Brain microvascular endothelial cell (primary cell): ENCODE measurements at regions not wholly inside any gene's neighbourhood (a gene's known extent, or its start where the extent isn't known, plus 50 kb on each side); places are given as distances from the start of the nearest gene placed in this dataset.
"Not testable (repeated sequence)": the region's sequence is repeated elsewhere in the genome, so short reads cannot be mapped to it uniquely, and the experiment has no call there.

Experiments used
- DNase-seq: peaks from one replicate; pipeline ENCODE4 v3.0.0-alpha.2; 2020
- H3K27ac ChIP-seq: fragments of 250-450 bp; sonication (Bioruptor Pico); 2 replicates; pipeline ENCODE4 v1.5.1; 2020; ENCODE audit warnings: mild to moderate bottlenecking, moderate library complexity
- H3K27me3 ChIP-seq: fragments of 250-450 bp; sonication (Bioruptor Pico); replicated peaks from 2 replicates; pipeline ENCODE4 v1.5.1; 2020; ENCODE audit warnings: mild to moderate bottlenecking
- H3K36me3 ChIP-seq: fragments of 250-450 bp; sonication (Bioruptor Pico); replicated peaks from 2 replicates; pipeline ENCODE4 v1.5.1; 2020; ENCODE audit warnings: mild to moderate bottlenecking
- H3K4me3 ChIP-seq: 2 replicates; pipeline ENCODE4 v1.5.1; 2011; ENCODE audit warnings: low read depth, mild to moderate bottlenecking, control low read depth, low read length, moderate library complexity
- in situ Hi-C: cut with HindIII; loops from 2 replicates; pipeline ENCODE4 v1.10.0; 2017; ENCODE audit warnings: low sequenced_read_pairs, low pct_ligation_motif_present
- TF ChIP-seq, protein P1 (sequence below): IDR thresholded peaks from 2 replicates; pipeline ENCODE4 v1.5.1; 2011; ENCODE audit warnings: low read depth, mild to moderate bottlenecking, moderate library complexity, low read length, control low read depth, inconsistent platforms; ENCODE audit errors: missing control alignments

DNA sequence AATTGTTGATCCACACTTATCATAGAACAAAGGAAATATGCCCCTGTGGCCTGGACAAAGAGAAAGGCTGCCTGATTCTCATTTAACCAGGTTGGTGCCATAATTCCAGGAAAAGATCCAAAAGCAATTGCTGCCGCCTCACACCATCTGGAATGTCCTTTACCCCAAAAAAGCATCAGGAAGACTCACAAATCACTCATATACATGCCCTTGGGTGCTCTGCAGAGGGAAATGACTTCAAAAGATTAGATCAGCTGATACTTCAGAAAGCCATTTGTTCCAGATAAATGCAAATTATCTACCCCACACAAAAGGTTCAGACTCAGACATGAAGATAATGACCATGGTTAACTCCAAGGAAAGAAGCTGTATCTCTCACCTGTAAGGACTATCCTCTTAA is 285.8 kb downstream of the C1D start:
- Histone ChIP-seq H3K4me3 (no peak overlapping the region), H3K27ac (no peak overlapping the region), H3K27me3 (no peaks in the 10 kb centered on the region), H3K36me3 (no peaks in the 10 kb centered on the region)
- DNase-seq, result no peak
- TF ChIP-seq, protein P1, sequence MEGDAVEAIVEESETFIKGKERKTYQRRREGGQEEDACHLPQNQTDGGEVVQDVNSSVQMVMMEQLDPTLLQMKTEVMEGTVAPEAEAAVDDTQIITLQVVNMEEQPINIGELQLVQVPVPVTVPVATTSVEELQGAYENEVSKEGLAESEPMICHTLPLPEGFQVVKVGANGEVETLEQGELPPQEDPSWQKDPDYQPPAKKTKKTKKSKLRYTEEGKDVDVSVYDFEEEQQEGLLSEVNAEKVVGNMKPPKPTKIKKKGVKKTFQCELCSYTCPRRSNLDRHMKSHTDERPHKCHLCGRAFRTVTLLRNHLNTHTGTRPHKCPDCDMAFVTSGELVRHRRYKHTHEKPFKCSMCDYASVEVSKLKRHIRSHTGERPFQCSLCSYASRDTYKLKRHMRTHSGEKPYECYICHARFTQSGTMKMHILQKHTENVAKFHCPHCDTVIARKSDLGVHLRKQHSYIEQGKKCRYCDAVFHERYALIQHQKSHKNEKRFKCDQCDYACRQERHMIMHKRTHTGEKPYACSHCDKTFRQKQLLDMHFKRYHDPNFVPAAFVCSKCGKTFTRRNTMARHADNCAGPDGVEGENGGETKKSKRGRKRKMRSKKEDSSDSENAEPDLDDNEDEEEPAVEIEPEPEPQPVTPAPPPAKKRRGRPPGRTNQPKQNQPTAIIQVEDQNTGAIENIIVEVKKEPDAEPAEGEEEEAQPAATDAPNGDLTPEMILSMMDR, result no peak
- in situ Hi-C loops, result no loop called here

DNA sequence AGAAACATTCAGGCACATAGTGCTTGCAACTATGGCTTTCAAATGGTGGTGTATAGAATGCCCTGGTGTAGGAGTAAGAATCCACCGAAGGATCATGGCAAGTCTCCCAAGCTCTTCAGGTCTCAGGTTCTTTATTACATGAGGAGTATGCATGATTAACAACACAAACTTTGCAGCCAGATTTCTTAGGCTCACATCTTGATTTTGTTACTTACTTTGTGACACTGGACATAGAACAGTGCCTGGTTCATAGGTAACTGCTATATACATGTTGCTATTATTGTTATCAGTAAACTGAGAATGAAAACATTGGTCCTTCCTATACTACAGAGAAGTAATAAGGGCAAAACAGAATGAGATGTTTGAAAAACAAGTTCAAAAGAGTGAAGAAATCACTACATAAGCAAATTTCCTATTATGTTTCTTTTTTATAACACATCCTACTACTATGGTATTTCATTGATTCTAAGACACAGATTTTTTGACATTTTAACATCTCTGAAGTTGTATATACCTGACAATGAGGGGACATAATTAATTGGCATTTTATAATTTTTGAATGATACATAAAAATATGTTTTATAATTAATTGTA is 284.9 kb downstream of the C1D start:
- no peak overlapping the region for H3K4me3 ChIP-seq
- H3K27me3 ChIP-seq, result no peaks in the 10 kb centered on the region
- DNase-seq, result no peak
- TF ChIP-seq, protein P1, result no peak
- in situ Hi-C loops, result no loop called here
- no peak overlapping the region for H3K27ac ChIP-seq
- no peaks in the 10 kb centered on the region for H3K36me3 ChIP-seq

DNA sequence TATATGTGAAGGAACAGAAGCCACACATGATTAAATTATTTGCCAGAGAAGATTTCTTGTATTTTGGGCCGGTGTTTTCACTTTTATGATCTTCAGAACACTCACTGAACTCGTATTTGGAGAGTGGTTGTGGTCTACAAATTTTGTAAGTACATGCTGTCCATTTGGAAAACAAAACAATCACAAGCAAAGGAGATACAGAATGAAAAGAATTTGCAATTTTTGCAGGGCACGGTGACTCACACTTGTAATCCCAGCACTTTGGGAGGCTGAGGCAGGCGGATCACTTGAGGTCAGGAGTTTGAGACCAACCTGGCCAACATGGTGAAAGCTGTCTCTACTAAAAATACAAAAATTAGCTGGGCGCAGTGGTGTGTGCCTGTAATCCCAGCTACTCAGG is 282.0 kb downstream of the C1D start:
- H3K36me3 ChIP-seq, in situ Hi-C loops, H3K27me3 ChIP-seq, H3K4me3 ChIP-seq, H3K27ac ChIP-seq: not testable (repeated sequence)
- peak; percentile 12 for DNase-seq

DNA sequence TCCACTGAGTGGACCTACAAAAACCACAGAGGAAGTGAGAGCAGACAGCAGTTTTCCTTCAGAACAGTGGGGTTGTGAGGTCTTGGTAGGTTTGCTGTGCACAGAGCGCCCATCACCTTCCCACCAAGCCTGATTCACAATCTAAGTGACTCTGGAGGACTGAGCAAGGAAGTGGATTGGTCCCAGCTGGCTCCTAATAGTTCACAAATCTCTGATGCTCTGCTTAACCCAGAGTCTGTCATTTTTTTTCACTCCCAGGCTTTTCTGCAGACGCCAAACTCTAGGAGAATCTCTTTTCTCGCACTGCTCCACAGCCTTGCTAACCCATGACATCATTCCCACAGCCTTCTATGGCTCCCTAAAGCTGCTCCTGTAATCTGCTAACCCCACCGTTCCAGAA is 280.4 kb downstream of the C1D start:
- DNase-seq, result peak; percentile 2
- TF ChIP-seq, protein P1, result no peak
- in situ Hi-C loops, result no loop called here
- no peaks in the 10 kb centered on the region for H3K36me3 ChIP-seq
- no peaks in the 10 kb centered on the region for H3K27me3 ChIP-seq
- H3K4me3 ChIP-seq, result no peak overlapping the region
- no peak overlapping the region for H3K27ac ChIP-seq

DNA sequence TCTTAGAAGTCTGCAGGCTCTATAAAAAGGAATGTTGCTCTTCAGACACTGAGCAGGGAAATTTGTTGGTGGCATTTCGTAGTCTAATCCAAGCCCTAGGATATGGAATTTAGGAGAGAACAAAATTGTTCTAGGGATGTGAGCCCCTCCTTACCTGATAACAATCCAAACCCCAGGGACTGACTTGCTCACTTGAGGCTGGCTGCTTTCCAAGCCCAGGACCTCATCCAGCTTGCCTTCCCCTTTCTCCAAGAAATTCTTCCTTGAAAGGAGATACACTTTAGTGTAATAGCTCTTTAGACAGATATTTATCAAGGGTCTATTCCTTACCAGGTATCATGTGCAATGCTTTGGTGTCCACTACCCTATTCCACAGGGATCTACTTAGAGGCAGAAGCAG is 279.8 kb downstream of the C1D start:
- no peak for DNase-seq
- Histone ChIP-seq H3K27ac (no peak overlapping the region), H3K36me3 (no peaks in the 10 kb centered on the region), H3K27me3 (no peaks in the 10 kb centered on the region), H3K4me3 (no peak overlapping the region)
- TF ChIP-seq, protein P1, result no peak
- in situ Hi-C loops, result no loop called here

DNA sequence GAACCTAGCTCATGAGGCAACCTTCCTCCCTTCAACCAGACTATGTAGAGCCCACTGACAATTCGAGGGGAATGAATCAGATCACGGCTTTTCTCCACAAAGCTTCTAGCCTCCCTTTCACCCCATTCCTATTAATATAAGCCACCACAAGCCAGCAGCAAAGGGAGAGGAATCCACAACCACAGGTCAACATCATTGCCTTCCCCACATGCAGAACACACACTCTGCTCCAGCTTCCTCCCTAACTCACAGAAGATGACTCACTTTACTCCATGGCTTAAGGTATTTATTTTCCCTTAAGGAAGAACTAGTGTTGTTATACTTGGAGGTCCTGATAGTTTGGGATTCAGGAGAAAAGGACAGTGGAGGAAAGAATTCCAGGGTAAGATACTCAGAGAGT is 272.2 kb downstream of the C1D start:
- Histone ChIP-seq H3K36me3 (no peaks in the 10 kb centered on the region), H3K27ac (no peak overlapping the region), H3K4me3 (no peak overlapping the region), H3K27me3 (no peaks in the 10 kb centered on the region)
- in situ Hi-C loops, result no loop called here
- DNase-seq, result peak; percentile 88
- TF ChIP-seq, protein P1, result no peak
